Breast epithelium (tissue), 4 donors: ENCODE measurements at regions not wholly inside any gene's neighbourhood (a gene's known extent, or its start where the extent isn't known, plus 50 kb on each side); places are given as distances from the start of the nearest gene placed in this dataset.

Source experiments
- DNase-seq, 2 donors: peaks; one replicate each; pipeline ENCODE4 v3.0.0-alpha.2; 2019; ENCODE audit warnings: low spot score in 2 of 2
- H3K27ac ChIP-seq, 2 donors: fragments of 200-600 bp; sonication (generic) in 1 of 2; one replicate each; pipeline ENCODE4 v1.5.1; 2016 to 2019; ENCODE audit warnings: mild to moderate bottlenecking in 1 of 2
- H3K27me3 ChIP-seq, 2 donors: fragments of 200-600 bp; sonication (generic) in 1 of 2; one replicate each; pipeline versions ENCODE4 v1.5.1 to v1.6.0; 2017 to 2019; ENCODE audit warnings: control low read depth in 1 of 2, mild to moderate bottlenecking in 1 of 2
- H3K36me3 ChIP-seq: fragments of 200-600 bp; one replicate; pipeline ENCODE4 v1.5.1; 2019
- H3K4me1 ChIP-seq, 2 donors: fragments of 200-600 bp; sonication (generic); one replicate each; pipeline ENCODE4 v1.5.1; 2016 to 2019; ENCODE audit warnings: control low read depth in 1 of 2
- H3K4me3 ChIP-seq, 3 donors: fragments of 200-600 bp; sonication (generic); 1 replicate in 2 of 3; 2 replicates in 1 of 3; pipeline ENCODE4 v1.5.1; 2016 to 2019; ENCODE audit warnings: mild to moderate bottlenecking in 3 of 3, moderate library complexity in 2 of 3
- H3K9me3 ChIP-seq, 2 donors: fragments of 200-600 bp; sonication (generic) in 1 of 2; one replicate each; pipeline ENCODE4 v1.5.1; 2016 to 2019; ENCODE audit warnings: control low read depth in 1 of 2
- POLR2A ChIP-seq: fragments of 450-650 bp; IDR thresholded peaks from one replicate; pipeline ENCODE4 v1.6.1; 2016; ENCODE audit warnings: antibody characterized with exemption, mild to moderate bottlenecking, moderate library complexity
- POLR2AphosphoS5 ChIP-seq, 3 donors: sonication (generic); formaldehyde crosslinking; IDR thresholded peaks; one replicate each; pipeline ENCODE4 v1.6.1; 2017; ENCODE audit warnings: antibody characterized with exemption in 3 of 3
- intact Hi-C: fragments of 100-400 bp; cut with DNase I; formaldehyde crosslinking; loops from one replicate; pipeline ENCODE4 v1.15.1; 2023; ENCODE audit warnings: low total_unique reads
- TF ChIP-seq, protein P1 (sequence below), 3 donors: fragments of 450-650 bp; IDR thresholded peaks; one replicate each; pipeline ENCODE4 v1.5.1; 2016 to 2017; ENCODE audit warnings: antibody characterized with exemption in 3 of 3, mild to moderate bottlenecking in 3 of 3, moderate library complexity in 3 of 3

- DNase-seq: no peak
- H3K4me1 ChIP-seq: no peaks in the 10 kb centered on the region
- TF ChIP-seq POLR2A: no peak
- TF ChIP-seq, protein P1, sequence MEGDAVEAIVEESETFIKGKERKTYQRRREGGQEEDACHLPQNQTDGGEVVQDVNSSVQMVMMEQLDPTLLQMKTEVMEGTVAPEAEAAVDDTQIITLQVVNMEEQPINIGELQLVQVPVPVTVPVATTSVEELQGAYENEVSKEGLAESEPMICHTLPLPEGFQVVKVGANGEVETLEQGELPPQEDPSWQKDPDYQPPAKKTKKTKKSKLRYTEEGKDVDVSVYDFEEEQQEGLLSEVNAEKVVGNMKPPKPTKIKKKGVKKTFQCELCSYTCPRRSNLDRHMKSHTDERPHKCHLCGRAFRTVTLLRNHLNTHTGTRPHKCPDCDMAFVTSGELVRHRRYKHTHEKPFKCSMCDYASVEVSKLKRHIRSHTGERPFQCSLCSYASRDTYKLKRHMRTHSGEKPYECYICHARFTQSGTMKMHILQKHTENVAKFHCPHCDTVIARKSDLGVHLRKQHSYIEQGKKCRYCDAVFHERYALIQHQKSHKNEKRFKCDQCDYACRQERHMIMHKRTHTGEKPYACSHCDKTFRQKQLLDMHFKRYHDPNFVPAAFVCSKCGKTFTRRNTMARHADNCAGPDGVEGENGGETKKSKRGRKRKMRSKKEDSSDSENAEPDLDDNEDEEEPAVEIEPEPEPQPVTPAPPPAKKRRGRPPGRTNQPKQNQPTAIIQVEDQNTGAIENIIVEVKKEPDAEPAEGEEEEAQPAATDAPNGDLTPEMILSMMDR (IDR thresholded peaks at IDR 0.05): no peak
- TF ChIP-seq POLR2AphosphoS5 (IDR thresholded peaks at IDR 0.05): no peak
- intact Hi-C loops: no loop called here
- H3K36me3 ChIP-seq: no peaks in the 10 kb centered on the region
- H3K9me3 ChIP-seq: no peaks in the 10 kb centered on the region
- no peak overlapping the region for H3K4me3 ChIP-seq
- no peak overlapping the region for H3K27ac ChIP-seq
- H3K27me3 ChIP-seq: no peaks in the 10 kb centered on the region
These were observed 387.0 kb downstream of the CTTN start for GRCh38 chr11:70785372-70785771.

DNA sequence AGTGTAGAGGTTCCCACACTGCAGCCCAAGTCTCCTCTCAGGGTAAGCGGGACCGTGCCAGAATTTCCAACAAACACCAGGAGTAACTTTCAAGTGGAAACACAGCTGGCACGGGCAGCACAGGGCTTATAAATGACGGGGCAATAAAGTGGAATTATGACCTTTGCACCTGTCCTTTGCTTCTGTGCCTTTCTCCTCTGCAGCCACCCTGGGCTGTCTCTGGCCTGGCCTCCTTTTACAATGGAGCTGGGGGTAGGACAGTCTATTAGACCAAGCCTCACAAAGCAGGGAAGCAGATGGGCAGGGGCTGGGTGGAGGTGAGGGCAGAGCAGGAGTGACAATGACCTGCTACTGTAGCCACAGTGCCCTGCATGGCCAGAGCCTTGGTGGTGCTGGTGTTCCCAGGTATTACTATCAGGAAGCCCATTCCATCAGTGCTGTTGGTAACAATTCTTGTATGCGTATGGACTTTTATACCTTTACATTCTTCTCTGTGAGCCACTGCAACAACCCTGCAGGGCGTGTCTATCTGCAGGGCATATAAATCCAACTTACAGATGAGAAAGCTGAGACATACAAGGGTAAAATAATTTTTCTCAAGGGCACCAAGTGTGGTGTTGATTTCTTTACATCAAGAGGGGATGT is 387.8 kb downstream of the CTTN start:
- no peaks in the 10 kb centered on the region for H3K9me3 ChIP-seq
- no peak for TF ChIP-seq POLR2A
- TF ChIP-seq, protein P1 (IDR thresholded peaks at IDR 0.05): no peak
- TF ChIP-seq POLR2AphosphoS5 (IDR thresholded peaks at IDR 0.05): no peak
- no peak for DNase-seq
- H3K4me1 ChIP-seq: no peaks in the 10 kb centered on the region
- intact Hi-C loops: no loop called here
- no peaks in the 10 kb centered on the region for H3K36me3 ChIP-seq
- no peaks in the 10 kb centered on the region for H3K27me3 ChIP-seq
- H3K27ac ChIP-seq: no peak overlapping the region
- no peak overlapping the region for H3K4me3 ChIP-seq

- intact Hi-C loops: no loop called here
- TF ChIP-seq, protein P1 (IDR thresholded peaks at IDR 0.05): no peak
- TF ChIP-seq POLR2A (no peak), POLR2AphosphoS5 (IDR thresholded peaks at IDR 0.05) (no peak)
- no peak overlapping the region for H3K4me3 ChIP-seq
- H3K4me1 ChIP-seq: no peaks in the 10 kb centered on the region
- no peak overlapping the region for H3K27ac ChIP-seq
- H3K9me3 ChIP-seq: peaks cover 0 to 10% of the 10 kb centered on the region in 2 donors
- H3K36me3 ChIP-seq: no peaks in the 10 kb centered on the region
- no peak for DNase-seq
- no peaks in the 10 kb centered on the region for H3K27me3 ChIP-seq
These were observed 390.1 kb downstream of the CTTN start for GRCh38 chr11:70788248-70789022.

GRCh38 chr11:70790671-70791300 is 392.5 kb downstream of the CTTN start:
- H3K27me3 ChIP-seq: no peaks in the 10 kb centered on the region
- no peak for DNase-seq
- TF ChIP-seq, protein P1 (IDR thresholded peaks at IDR 0.05): no peak
- TF ChIP-seq POLR2A (no peak), POLR2AphosphoS5 (IDR thresholded peaks at IDR 0.05) (no peak)
- H3K36me3 ChIP-seq: no peaks in the 10 kb centered on the region
- H3K9me3 ChIP-seq: peaks cover 14 to 28% of the 10 kb centered on the region in 2 donors
- H3K27ac ChIP-seq: no peak overlapping the region
- intact Hi-C loops: no loop called here
- no peaks in the 10 kb centered on the region for H3K4me1 ChIP-seq
- H3K4me3 ChIP-seq: no peak overlapping the region
